ENCODE measurements at regions not wholly inside any gene's neighbourhood (a gene's known extent, or its start where the extent isn't known, plus 50 kb on each side); places are given as distances from the start of the nearest gene placed in this dataset.
"Not testable (repeated sequence)": the region's sequence is repeated elsewhere in the genome, so short reads cannot be mapped to it uniquely, and the experiment has no call there.

DNA sequence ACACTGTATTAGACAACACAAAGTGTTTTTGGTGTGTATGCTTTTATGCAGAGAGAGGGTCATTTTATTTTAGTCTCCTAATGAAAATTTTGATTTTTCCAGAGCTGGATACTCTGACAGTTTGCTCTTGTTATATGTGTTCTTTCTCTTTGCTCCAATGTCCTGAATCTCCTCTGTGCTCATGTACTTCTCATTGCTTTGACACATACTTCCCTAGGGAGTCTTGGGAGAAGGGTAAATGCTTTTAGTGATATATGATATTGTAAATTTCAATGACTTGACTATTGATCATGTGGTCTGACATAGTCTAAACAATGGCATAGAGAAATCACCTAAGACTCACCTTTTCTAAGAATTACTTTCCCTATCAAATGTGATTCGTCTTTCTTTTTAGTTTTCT is 972.6 kb upstream of the EDIL3 start:
- intact Hi-C loops (cut with DNase I), result no loop called here
- no peak for DNase-seq

DNA sequence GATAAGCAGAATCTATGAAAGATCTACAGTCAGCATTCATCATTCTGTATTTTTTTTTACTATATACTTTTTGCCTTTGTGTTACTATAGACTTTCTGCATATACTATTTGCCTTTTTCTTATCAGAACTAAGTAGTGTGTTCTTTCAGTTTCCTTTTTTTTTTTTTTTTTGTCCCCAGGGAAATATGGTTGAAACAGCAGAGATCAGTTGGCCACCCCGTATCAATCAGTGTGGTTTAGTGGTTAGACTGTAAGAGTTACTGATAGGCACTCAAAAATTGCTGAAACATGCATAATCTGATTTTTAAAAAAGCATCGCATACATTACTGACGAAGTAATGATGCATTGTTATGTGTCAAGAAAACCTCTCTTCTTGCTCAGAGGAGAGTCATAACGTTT is 990.8 kb upstream of the EDIL3 start:
- DNase-seq, result no peak
- intact Hi-C loops (cut with DNase I), result no loop called here

- DNase-seq, result no peak
- intact Hi-C loops (cut with DNase I), result no loop called here
Observed at GRCh38 chr5:85388770-85389169, 1004.1 kb upstream of the EDIL3 start.

GRCh38 chr5:85392309-85392708 is 1007.6 kb upstream of the EDIL3 start:
- DNase-seq, result peak in 1 of 10 donors; percentile 24
- intact Hi-C loops (cut with DNase I), result not testable (repeated sequence)

DNA sequence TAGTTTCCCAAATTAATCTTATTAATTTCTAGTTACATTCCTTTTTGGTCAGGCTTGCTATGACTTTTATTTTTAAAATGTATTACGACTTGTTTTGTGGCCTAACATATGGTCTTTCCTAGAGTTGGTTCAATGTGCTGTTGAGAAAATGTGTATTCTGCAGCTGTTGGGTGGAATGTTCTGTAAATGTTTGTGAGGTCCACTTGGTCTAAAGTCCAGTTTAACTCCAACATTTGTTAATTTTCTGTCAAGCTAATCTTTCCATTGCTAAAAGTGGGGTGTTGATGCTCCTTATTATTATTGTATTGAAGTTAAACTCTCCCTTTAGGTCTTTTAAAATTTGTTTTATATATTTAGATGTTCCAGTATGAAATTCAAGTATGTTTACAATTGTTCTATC is 1010.8 kb upstream of the EDIL3 start:
- no peak for DNase-seq
- intact Hi-C loops (cut with DNase I), result no loop called here

DNA sequence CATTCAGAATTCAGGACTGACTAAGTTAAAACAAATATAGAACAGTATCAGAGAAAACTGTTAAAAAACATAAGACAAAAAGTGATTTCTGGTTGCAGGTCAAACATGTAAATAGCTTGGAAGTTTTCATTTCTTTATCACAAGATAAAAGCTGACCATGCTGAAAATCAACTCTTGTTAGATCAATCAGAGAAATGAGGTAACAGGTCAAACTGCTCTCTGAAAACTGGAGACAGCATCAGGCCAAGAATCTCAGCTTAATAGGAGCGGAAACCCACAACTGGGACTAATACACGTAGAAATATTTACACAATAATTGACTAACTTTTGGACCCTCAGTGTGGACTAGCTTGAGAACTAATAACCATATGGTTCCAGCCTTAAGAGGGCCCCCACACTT is 1012.8 kb upstream of the EDIL3 start:
- DNase-seq, result no peak
- intact Hi-C loops (cut with DNase I), result no loop called here

DNA sequence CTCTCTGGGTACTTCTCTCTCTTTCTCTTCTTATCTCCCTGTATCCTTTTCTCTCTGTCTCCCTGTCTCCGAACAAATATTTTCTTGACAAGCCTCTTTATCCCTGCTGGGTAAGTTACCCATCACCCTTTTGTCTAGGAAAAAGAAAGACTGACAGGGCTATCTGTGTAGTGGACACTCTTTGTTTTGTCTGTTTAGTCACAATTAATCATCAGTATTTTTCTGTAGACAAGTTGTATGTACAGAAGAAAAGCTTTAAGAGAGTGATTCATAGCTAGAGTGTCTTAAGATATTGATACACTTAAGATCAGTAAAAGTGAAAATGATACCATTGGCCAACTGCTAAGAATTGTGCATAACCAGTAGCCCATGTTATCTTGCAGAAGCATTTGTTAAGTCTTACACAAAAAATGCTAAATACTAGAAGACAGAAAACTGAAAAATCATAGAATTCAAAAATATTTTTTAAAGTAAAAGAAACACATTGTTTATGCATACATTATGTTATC is 1043.8 kb upstream of the EDIL3 start:
- intact Hi-C loops (cut with DNase I), result no loop called here
- no peak for DNase-seq

GRCh38 chr5:85431726-85432125 is 1047.0 kb upstream of the EDIL3 start:
- DNase-seq, result peak in 1 of 10 donors; percentile 67
- intact Hi-C loops (cut with DNase I), result loop anchor here (1.0 kb wide), 1 partner anchor 19 kb away; no protein-coding TSS in a partner anchor

- no peak for DNase-seq
- intact Hi-C loops (cut with DNase I), result no loop called here
Observed at GRCh38 chr5:85441156-85441555, 1056.5 kb upstream of the EDIL3 start.

- intact Hi-C loops (cut with DNase I), result no loop called here
- no peak for DNase-seq
Observed at GRCh38 chr5:85441853-85442252, 1057.2 kb upstream of the EDIL3 start.

DNA sequence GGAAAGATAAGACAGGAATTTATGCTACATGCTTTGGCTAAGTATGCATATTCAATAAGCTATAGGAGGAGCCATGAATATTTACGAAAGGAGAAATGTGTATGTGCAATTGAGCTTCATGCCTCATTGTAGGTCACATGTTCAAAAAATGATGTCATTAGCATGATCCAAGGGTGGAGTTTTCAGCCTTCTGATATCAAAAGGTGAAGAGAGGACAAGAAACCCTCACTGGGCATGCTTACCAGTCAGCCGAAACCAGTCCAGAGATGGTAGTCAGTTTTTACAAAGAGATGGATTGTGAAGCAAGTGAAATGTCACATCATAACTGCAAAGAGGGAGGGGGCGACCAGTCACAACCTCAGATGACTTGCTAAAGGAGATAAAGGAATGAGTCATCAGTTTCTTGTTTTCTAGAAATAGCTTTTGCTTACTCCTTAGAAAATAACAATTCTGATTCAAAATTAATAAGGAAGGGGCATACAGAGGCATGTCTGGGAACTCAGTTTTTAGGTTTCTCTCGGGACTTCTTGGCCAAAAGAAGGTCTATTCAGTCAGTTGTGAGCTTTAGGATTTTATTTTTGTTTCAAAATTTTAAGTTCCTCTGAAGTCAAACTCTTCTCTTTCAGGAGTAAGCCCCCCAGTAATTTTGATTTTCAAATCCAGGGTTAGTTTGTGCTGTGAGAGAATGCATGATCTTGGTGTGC is 1067.8 kb upstream of the EDIL3 start:
- DNase-seq, result no peak
- intact Hi-C loops (cut with DNase I), result no loop called here

DNA sequence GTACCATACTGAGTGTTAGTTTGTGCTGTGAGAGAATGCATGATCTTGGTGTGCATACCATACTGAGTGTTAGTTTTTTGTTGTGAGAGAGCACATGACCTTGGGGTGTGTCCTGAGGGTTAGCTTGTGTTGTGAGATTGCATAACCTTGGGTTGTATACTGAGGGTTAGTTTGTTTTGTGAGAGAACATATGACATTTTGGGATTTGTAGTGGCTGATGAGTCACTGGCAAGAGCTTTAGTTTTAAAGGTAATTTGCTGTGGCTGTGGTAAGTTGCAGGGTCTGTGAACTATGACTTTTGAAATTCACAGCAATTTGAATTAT is 1068.3 kb upstream of the EDIL3 start:
- intact Hi-C loops (cut with DNase I), result no loop called here
- no peak for DNase-seq

DNA sequence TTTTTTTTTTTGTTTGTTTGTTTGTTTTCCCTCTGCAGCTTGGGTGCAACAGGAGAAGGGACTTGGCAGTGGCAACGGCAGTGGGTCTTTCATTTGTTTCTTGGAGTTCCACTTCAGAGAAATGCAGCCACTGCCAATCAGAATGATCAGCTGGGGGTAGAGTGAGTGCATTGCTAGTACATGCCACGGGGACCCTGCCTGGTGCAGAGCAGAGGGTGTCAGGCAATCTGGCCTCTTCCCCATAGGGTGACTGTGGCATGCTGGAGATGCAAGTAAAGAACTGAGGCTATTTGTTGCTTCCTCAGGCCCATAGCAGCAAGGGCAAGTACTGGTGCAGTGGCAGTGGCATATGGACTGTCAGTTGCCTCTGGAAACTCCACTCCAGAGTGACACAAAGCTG is 1073.6 kb upstream of the EDIL3 start:
- intact Hi-C loops (cut with DNase I), result no loop called here
- DNase-seq, result peak in 1 of 10 donors; percentile 62

DNA sequence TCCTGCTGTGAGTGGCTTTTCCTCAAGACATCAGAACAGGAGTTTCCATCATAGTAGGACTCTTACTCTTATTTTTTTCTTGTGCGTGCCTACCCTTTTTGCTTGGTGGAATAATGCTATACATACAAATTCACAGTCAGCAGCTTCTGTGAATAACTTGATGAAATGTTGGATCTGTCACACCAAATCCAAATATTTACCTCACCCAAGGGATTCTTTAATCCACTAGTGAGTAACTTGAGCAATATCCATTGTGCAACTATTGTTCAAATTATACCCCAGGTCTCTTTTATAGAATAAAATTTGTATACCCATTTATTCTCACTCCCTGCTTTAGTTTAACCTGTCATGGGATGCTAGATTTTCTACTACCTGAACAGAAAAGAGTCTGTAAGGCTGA is 1078.3 kb upstream of the EDIL3 start:
- no peak for DNase-seq
- intact Hi-C loops (cut with DNase I), result no loop called here

- DNase-seq, result no peak
- intact Hi-C loops (cut with DNase I), result no loop called here
Observed at GRCh38 chr5:85466423-85466822, 1081.7 kb upstream of the EDIL3 start.

DNA sequence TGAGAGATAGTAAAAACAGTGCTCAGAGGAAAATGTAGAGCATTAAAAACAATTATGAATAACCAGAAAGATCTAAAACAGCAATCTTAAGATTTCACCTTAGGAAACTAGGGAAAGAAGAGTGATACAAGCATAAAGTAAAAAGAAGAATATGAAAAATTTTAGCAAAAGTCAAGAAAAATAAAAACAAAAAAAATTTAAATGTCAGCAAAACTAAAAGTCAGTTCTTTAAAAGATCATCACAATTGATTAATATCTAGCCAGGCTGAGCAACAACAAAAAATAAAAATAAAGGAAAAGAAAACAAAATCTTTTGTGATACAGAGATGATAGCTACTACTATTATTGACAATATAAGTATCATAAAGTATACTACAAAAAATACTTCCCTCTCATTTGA is 1088.1 kb upstream of the EDIL3 start:
- DNase-seq, result no peak
- intact Hi-C loops (cut with DNase I), result no loop called here

DNA sequence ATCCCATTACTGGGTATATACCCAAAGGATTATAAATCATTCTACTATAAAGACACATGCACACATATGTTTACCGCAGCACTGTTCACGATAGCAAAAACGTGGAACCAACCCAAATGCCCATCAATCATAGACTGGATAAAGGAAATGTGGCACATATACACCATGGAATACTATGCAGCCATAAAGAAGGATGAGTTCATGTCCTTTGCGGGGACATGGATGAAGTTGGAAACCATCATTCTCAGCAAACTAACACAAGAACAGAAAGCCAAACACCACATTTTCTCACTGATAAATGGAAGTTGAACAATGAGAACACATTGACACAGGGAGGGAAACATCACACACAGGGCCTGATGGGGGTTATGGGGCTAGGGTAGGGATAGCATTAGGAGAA is 1090.5 kb upstream of the EDIL3 start:
- intact Hi-C loops (cut with DNase I); DNase-seq: not testable (repeated sequence)

- intact Hi-C loops (cut with DNase I), result no loop called here
- DNase-seq, result no peak
Observed at GRCh38 chr5:85476617-85477016, 1091.9 kb upstream of the EDIL3 start.

DNA sequence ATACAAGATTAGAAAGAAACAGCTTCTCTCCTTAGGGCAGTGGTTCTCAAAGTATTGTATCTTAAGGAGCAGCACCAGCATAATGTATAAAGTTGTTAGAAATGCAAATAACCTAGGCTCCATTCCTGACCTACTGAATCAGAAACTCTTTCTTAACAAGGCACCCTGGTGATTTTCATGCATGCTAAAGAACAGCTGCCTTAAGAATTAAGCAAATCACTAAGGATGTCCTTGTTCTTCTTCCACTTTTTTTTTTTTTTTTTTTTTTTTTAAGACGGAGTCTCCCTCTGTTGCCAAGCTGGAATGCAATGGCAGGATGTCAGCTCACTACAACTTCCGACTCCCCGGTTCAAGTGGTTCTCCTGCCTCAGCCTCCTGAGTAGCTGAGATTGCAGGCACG is 1095.2 kb upstream of the EDIL3 start:
- intact Hi-C loops (cut with DNase I), result no loop called here
- DNase-seq, result peak in 1 of 10 donors; percentile 63

GRCh38 chr5:85484982-85485574 is 1100.4 kb upstream of the EDIL3 start:
- intact Hi-C loops (cut with DNase I), result no loop called here

GRCh38 chr5:85488295-85488694 is 1103.6 kb upstream of the EDIL3 start:
- DNase-seq, result no peak
- intact Hi-C loops (cut with DNase I), result no loop called here

More at GRCh38 chr5:85484982-85485574, 1100.4 kb upstream of the EDIL3 start:
- no peak for DNase-seq

DNA sequence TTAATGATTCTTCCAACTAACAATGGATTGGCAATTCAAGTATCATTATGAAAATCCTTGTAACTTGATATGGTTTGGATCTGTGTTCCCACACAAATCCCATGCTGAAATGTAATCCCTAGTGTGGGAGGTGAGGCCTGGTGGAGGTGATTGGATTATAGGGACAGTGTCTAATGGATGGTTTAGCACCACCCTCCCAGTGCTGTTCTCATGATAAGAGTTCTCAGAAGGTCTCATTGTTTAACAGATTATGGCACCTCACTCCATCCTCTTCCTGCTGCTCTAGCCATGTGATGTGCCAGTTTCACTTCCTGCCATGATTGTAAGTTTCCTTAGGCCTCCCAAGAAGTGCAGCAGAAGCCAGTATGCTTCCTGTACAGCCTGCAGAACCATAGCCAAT is 1116.2 kb upstream of the EDIL3 start:
- DNase-seq, result no peak
- intact Hi-C loops (cut with DNase I), result no loop called here
